ENCODE measurements at regions not wholly inside any gene's neighbourhood (a gene's known extent, or its start where the extent isn't known, plus 50 kb on each side); places are given as distances from the start of the nearest gene placed in this dataset.

DNA sequence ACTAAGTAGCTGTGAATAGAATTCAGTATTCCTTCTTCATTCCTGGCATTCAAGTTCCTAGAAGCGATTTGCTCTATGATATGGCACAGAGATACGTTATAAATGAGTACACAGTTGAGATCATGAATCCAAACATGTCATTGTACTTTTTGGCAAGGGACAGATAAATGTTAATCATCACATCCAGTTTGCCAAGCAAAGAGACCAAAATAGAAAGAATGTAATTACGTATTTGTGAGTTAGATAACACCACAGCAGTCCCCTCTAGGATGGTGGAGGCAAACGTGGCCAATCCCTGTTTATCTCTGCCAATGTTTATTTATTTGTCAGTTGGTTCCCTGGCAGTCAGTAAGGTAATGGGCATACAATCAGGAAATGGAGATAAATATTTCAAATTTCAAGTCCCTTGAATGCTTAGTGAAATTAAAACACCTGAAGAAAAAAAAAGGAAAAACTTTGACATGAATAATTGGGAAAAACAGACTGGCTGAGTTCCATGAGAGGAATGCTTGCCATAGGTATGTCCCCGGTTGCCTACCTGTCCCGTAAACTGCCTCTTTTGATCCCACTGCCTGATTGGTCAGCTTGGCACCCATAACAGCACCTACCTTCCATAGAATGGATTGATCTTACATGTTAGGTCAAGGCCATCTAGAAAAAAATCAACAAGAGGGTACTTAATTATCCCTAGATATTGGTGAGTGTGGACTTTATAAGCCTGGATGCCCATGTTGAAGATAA, 451.1 kb upstream of the NETO1 start:
- Mint-ChIP-seq H3K36me3 (ENCODE audit: unreplicated experiment) (no peaks in the 10 kb centered on the region), H3K27ac (ENCODE audit: unreplicated experiment) (no peak overlapping the region), H3K27me3 (ENCODE audit: unreplicated experiment) (no peaks in the 10 kb centered on the region), H3K4me3 (ENCODE audit: unreplicated experiment) (no peak overlapping the region), H3K4me1 (ENCODE audit: low read depth, unreplicated experiment) (no peaks in the 10 kb centered on the region), H3K9me3 (ENCODE audit: unreplicated experiment) (no peaks in the 10 kb centered on the region)
- DNase-seq = no peak
- TF ChIP-seq, protein P1, sequence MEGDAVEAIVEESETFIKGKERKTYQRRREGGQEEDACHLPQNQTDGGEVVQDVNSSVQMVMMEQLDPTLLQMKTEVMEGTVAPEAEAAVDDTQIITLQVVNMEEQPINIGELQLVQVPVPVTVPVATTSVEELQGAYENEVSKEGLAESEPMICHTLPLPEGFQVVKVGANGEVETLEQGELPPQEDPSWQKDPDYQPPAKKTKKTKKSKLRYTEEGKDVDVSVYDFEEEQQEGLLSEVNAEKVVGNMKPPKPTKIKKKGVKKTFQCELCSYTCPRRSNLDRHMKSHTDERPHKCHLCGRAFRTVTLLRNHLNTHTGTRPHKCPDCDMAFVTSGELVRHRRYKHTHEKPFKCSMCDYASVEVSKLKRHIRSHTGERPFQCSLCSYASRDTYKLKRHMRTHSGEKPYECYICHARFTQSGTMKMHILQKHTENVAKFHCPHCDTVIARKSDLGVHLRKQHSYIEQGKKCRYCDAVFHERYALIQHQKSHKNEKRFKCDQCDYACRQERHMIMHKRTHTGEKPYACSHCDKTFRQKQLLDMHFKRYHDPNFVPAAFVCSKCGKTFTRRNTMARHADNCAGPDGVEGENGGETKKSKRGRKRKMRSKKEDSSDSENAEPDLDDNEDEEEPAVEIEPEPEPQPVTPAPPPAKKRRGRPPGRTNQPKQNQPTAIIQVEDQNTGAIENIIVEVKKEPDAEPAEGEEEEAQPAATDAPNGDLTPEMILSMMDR (IDR thresholded peaks at IDR 0.05; ENCODE audit: partially characterized antibody, unreplicated experiment) = no peak

DNA sequence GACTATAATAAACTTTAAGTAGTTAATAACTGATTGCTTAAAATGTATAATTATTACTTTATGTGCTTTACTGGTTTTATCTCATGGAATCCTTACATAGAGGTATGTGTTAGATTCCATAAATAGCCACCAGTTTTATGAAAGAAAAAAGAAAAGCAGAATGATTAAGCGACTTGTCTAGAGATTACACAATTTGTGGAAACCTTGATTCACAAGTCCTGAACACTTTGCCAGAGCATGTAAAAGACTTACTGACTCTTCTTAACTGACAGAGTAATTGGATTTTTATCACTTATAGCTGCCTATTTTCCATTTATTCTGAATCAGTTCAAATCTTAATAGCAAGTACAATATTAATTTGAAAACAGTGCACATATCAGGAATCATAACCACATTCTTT, 448.7 kb upstream of the NETO1 start:
- TF ChIP-seq, protein P1 (IDR thresholded peaks at IDR 0.05; ENCODE audit: partially characterized antibody, unreplicated experiment) = no peak
- Mint-ChIP-seq H3K27me3 (ENCODE audit: unreplicated experiment) (no peaks in the 10 kb centered on the region), H3K36me3 (ENCODE audit: unreplicated experiment) (no peaks in the 10 kb centered on the region), H3K4me3 (ENCODE audit: unreplicated experiment) (no peak overlapping the region), H3K9me3 (ENCODE audit: unreplicated experiment) (no peaks in the 10 kb centered on the region), H3K4me1 (ENCODE audit: low read depth, unreplicated experiment) (no peaks in the 10 kb centered on the region), H3K27ac (ENCODE audit: unreplicated experiment) (no peak overlapping the region)
- DNase-seq = no peak

DNA sequence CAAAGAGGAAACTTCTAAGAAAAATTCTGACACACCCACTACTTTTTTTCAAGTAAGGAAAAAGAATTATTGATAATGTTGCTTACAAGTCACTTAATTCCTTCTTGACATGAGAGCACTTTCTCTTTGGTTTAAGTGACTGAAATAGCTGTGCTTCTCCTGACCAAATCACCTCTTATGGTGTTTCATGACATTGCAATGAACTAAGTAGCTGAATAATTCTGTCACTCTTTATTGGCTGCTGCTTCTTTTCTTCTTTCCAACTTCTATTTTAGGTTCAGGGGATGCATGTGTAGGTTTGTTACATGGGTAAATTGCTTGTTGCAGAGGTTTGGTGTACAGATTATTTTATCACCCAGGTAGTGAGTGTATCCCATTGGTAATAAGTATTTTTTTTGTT, 447.6 kb upstream of the NETO1 start:
- H3K36me3 Mint-ChIP-seq (ENCODE audit: unreplicated experiment) = peaks cover 4% of the 10 kb centered on the region
- no peak overlapping the region for H3K27ac Mint-ChIP-seq (ENCODE audit: unreplicated experiment)
- H3K4me1 Mint-ChIP-seq (ENCODE audit: low read depth, unreplicated experiment) = no peaks in the 10 kb centered on the region
- H3K9me3 Mint-ChIP-seq (ENCODE audit: unreplicated experiment) = no peaks in the 10 kb centered on the region
- DNase-seq = no peak
- TF ChIP-seq, protein P1 (IDR thresholded peaks at IDR 0.05; ENCODE audit: partially characterized antibody, unreplicated experiment) = no peak
- H3K27me3 Mint-ChIP-seq (ENCODE audit: unreplicated experiment) = no peaks in the 10 kb centered on the region
- H3K4me3 Mint-ChIP-seq (ENCODE audit: unreplicated experiment) = no peak overlapping the region

DNA sequence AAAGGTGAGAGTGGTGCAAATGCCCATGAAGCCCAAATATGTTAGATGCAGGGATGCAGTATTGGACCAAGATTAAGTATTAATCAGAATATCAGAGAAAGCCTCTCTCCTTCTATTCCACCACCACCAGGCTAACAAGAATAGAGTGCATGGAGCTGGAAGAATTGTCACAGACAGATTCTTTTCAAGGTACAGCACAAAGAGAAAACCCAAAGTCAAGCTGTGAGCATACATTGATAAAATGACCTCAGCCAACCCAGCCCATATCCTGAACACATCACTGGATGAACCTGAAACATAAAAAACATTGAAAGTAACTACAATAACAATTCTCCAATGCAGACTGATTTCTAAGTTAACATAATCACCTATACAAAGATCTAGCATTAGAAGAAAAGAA, 445.7 kb upstream of the NETO1 start:
- TF ChIP-seq, protein P1 (IDR thresholded peaks at IDR 0.05; ENCODE audit: partially characterized antibody, unreplicated experiment) = no peak
- peaks cover 4% of the 10 kb centered on the region for H3K36me3 Mint-ChIP-seq (ENCODE audit: unreplicated experiment)
- no peaks in the 10 kb centered on the region for H3K9me3 Mint-ChIP-seq (ENCODE audit: unreplicated experiment)
- no peak overlapping the region for H3K27ac Mint-ChIP-seq (ENCODE audit: unreplicated experiment)
- no peak overlapping the region for H3K4me3 Mint-ChIP-seq (ENCODE audit: unreplicated experiment)
- DNase-seq = no peak
- H3K27me3 Mint-ChIP-seq (ENCODE audit: unreplicated experiment) = no peaks in the 10 kb centered on the region
- no peaks in the 10 kb centered on the region for H3K4me1 Mint-ChIP-seq (ENCODE audit: low read depth, unreplicated experiment)

DNA sequence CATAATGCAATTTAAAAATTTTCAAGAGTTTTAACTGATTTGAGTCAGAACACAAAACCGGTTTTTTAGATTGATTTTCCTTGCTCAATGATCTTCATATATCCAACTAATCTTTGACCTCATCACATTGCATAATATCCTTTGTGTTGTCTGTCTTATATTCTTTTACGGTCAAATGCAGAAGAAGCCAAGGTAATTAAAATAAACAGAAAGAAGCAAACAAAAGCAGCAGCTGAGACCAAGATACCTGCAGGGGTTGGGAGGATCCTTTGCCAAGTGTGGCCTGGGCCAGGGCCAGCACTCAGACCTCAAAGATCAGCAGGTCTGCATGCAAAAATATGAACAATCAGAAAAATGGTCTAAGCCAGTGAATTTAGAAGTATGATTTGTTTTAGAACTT, 428.9 kb upstream of the NETO1 start:
- Mint-ChIP-seq H3K9me3 (ENCODE audit: unreplicated experiment) (no peaks in the 10 kb centered on the region), H3K4me3 (ENCODE audit: unreplicated experiment) (no peak overlapping the region), H3K4me1 (ENCODE audit: low read depth, unreplicated experiment) (no peaks in the 10 kb centered on the region), H3K27me3 (ENCODE audit: unreplicated experiment) (no peaks in the 10 kb centered on the region), H3K27ac (ENCODE audit: unreplicated experiment) (no peak overlapping the region), H3K36me3 (ENCODE audit: unreplicated experiment) (no peaks in the 10 kb centered on the region)
- no peak for DNase-seq
- TF ChIP-seq, protein P1 (IDR thresholded peaks at IDR 0.05; ENCODE audit: partially characterized antibody, unreplicated experiment) = no peak

Measured in glutamatergic neuron (in vitro differentiated cells).